ENCODE measurements at regions not wholly inside any gene's neighbourhood (a gene's known extent, or its start where the extent isn't known, plus 50 kb on each side); places are given as distances from the start of the nearest gene placed in this dataset.

- TF ChIP-seq CTCF (IDR thresholded peaks at IDR 0.05): no peak
- no peak for TF ChIP-seq EP300 (IDR thresholded peaks at IDR 0.05)
Measured at GRCh38 chr10:64394744-64395143, 873.5 kb downstream of the REEP3 start.
